OCI-LY7 (cell line): ENCODE measurements at regions not wholly inside any gene's neighbourhood (a gene's known extent, or its start where the extent isn't known, plus 50 kb on each side); places are given as distances from the start of the nearest gene placed in this dataset.

ENCODE experiments used
- EZH2phosphoT487 ChIP-seq: fragments of 200-600 bp; sonication (generic); IDR thresholded peaks from 2 replicates; pipeline ENCODE4 v1.6.1; 2018; ENCODE audit warnings: low read depth, borderline replicate concordance, mild to moderate bottlenecking, mixed run types, antibody characterized with exemption, low read length, moderate library complexity, mixed read lengths
- TF ChIP-seq, protein P1 (sequence below): fragments of 200-600 bp; sonication (generic); conservative IDR thresholded peaks from 2 replicates; pipeline ENCODE4 v1.5.1; 2014; ENCODE audit warnings: mild to moderate bottlenecking, antibody characterized with exemption, low read length, moderate library complexity, mixed read lengths

DNA sequence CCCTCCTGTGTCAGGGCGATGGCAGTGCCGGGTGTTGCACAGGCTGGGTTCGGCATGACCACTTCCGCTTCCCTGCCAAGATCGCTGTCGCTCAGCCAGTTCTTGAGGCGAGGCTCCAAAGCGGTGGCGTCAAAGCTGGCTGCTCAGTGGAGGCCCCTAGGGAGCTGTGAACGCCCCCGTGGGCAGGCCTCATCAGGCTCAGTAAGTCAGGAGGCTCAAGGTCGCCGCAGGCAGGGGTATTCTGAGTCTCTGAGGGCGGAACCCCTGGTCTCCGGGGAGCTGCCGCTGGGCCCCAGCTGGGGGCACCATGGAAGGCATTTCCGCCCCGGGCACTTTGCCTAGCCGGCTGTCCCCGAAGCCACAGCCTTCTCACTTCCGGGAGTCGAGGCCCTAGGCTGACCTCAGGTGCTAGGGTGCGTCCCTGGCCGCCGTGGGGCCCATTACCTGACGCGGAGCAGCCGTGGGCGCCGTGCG, 210.4 kb downstream of the SOCS6 start:
- TF ChIP-seq, protein P1, sequence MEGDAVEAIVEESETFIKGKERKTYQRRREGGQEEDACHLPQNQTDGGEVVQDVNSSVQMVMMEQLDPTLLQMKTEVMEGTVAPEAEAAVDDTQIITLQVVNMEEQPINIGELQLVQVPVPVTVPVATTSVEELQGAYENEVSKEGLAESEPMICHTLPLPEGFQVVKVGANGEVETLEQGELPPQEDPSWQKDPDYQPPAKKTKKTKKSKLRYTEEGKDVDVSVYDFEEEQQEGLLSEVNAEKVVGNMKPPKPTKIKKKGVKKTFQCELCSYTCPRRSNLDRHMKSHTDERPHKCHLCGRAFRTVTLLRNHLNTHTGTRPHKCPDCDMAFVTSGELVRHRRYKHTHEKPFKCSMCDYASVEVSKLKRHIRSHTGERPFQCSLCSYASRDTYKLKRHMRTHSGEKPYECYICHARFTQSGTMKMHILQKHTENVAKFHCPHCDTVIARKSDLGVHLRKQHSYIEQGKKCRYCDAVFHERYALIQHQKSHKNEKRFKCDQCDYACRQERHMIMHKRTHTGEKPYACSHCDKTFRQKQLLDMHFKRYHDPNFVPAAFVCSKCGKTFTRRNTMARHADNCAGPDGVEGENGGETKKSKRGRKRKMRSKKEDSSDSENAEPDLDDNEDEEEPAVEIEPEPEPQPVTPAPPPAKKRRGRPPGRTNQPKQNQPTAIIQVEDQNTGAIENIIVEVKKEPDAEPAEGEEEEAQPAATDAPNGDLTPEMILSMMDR, result no peak
- no peak for TF ChIP-seq EZH2phosphoT487
